ENCODE measurements at regions not wholly inside any gene's neighbourhood (a gene's known extent, or its start where the extent isn't known, plus 50 kb on each side); places are given as distances from the start of the nearest gene placed in this dataset.
"Not testable (repeated sequence)": the region's sequence is repeated elsewhere in the genome, so short reads cannot be mapped to it uniquely, and the experiment has no call there.

DNA sequence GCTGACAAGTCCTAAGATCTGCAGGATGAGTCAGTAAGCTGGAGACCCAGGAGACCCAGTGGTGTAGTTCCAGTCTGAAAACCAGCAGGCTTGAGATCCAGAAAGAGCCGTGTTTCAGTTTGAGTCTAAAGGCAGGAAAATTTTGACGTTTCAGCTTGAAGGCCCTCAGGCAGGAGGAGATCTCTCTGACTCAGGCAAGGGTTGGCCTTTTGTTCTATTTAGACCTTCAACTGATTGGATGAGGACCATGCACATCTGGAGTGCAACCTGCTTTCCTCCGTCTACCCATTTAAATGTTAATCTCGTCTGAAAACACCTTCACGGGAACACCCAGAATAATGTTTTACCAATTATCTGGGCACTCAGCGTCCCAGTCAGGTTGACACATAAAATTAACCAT lies 69.5 kb downstream of the NPIPA7 start:
- CTCF ChIA-PET; H3K4me1 Mint-ChIP-seq (ENCODE audit: low read depth); H3K36me3 Mint-ChIP-seq (ENCODE audit: low read depth); DNase-seq; intact Hi-C loops (cut with micrococcal nuclease); H3K27me3 Mint-ChIP-seq (ENCODE audit: low read depth); H3K4me3 Mint-ChIP-seq; H3K27ac Mint-ChIP-seq; H3K9me3 Mint-ChIP-seq: not testable (repeated sequence)

DNA sequence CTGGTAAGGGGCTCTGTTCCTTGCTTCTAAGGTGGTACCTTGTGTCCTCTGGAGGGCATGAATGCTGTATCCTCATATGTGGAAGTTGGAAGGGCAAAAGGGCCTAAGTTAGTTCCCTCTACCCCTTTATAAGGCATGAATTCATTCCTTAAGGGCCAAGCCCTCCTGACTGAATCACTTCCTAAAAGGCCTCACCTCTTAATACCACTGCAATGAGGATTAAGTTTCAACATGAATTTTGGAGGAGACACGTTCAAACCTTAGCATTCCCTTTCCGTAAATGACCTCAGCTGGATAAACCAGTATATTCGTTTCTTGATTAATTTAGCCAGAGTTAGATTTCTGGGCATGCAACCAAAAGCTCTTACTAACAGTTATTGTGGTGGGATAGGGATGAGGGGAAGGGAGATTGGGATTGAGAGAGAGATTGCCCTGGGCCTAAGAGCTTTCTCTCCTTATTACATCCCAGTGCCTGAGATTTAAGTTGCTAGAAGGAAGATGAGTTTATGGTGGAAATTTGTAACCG lies 70.8 kb downstream of the NPIPA7 start:
- H3K9me3 Mint-ChIP-seq; intact Hi-C loops (cut with micrococcal nuclease); DNase-seq; H3K4me1 Mint-ChIP-seq (ENCODE audit: low read depth); H3K36me3 Mint-ChIP-seq (ENCODE audit: low read depth); H3K27ac Mint-ChIP-seq; CTCF ChIA-PET; H3K27me3 Mint-ChIP-seq (ENCODE audit: low read depth); H3K4me3 Mint-ChIP-seq: not testable (repeated sequence)

DNA sequence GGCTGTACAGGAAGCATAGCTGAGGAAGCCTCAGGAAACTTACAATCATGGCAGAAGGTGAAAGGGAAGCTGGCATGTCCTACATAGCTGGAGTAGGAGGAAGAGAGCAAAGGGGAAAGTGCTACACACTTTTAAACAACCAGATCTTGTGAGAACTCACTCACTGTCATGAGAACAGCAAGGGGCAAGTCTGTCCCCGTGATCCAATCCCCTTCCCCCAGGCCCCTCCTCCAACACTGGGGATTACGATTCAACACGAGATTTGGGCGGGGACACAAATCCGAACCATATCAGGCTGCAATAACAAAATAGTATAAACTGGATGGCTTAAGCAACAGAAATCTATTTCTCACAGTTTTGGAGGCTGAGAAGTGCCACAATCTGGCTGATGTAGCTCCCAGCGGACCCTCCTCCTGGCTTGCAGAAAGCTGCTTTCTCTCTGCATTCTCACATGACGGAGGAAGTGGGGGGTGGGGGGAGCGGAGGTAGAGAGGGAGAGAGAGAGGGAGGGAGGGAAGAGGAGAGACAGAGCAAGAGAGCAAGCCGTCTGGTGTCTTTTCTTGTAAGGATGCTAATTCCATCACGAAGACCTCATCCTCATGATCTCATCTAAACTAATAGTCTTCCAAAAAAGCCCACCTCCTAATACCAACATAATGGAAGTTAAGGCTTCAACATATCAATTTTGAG lies 72.9 kb downstream of the NPIPA7 start:
- intact Hi-C loops (cut with micrococcal nuclease); H3K4me1 Mint-ChIP-seq (ENCODE audit: low read depth); DNase-seq; CTCF ChIA-PET; H3K9me3 Mint-ChIP-seq; H3K27me3 Mint-ChIP-seq (ENCODE audit: low read depth); H3K4me3 Mint-ChIP-seq; H3K27ac Mint-ChIP-seq; H3K36me3 Mint-ChIP-seq (ENCODE audit: low read depth): not testable (repeated sequence)

DNA sequence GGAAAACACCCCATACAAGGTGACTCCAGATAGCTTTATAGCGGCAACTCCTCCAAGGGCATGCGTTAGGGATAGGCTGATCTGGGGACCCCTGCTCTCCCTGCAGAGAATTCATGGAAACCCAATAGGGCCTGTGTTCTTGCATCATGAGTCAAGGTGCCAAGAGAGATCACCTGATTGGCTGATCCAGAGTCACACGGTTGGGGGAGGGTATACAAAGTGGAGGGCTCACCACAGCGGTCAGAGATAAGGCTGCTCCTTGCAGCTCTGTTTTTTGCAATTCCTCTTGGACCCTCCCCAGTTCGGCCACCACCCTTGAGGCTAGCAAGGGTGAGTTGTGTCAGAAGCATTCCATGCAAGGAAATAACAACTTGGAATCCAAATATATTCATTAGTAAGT lies 79.6 kb downstream of the NPIPA7 start:
- H3K4me3 Mint-ChIP-seq; H3K36me3 Mint-ChIP-seq (ENCODE audit: low read depth); H3K4me1 Mint-ChIP-seq (ENCODE audit: low read depth); DNase-seq; CTCF ChIA-PET; H3K27ac Mint-ChIP-seq; H3K9me3 Mint-ChIP-seq; H3K27me3 Mint-ChIP-seq (ENCODE audit: low read depth); intact Hi-C loops (cut with micrococcal nuclease): not testable (repeated sequence)

GRCh38 chr16:16463792-16464191 lies 84.9 kb downstream of the NPIPA7 start:
- H3K9me3 Mint-ChIP-seq; H3K4me1 Mint-ChIP-seq (ENCODE audit: low read depth); H3K4me3 Mint-ChIP-seq; DNase-seq; H3K27me3 Mint-ChIP-seq (ENCODE audit: low read depth); intact Hi-C loops (cut with micrococcal nuclease); CTCF ChIA-PET; H3K27ac Mint-ChIP-seq; H3K36me3 Mint-ChIP-seq (ENCODE audit: low read depth): not testable (repeated sequence)

- CTCF ChIA-PET; intact Hi-C loops (cut with micrococcal nuclease); H3K27ac Mint-ChIP-seq; DNase-seq; H3K36me3 Mint-ChIP-seq (ENCODE audit: low read depth); H3K27me3 Mint-ChIP-seq (ENCODE audit: low read depth); H3K4me1 Mint-ChIP-seq (ENCODE audit: low read depth); H3K4me3 Mint-ChIP-seq; H3K9me3 Mint-ChIP-seq: not testable (repeated sequence)
Observed at GRCh38 chr16:16488919-16489318, 110.0 kb downstream of the NPIPA7 start.

- H3K27me3 Mint-ChIP-seq (ENCODE audit: low read depth); H3K4me3 Mint-ChIP-seq; CTCF ChIA-PET; DNase-seq; H3K27ac Mint-ChIP-seq; intact Hi-C loops (cut with micrococcal nuclease); H3K9me3 Mint-ChIP-seq; H3K36me3 Mint-ChIP-seq (ENCODE audit: low read depth); H3K4me1 Mint-ChIP-seq (ENCODE audit: low read depth): not testable (repeated sequence)
Observed at GRCh38 chr16:16489466-16489865, 110.5 kb downstream of the NPIPA7 start.

GRCh38 chr16:16494114-16494513 lies 115.2 kb downstream of the NPIPA7 start:
- H3K4me1 Mint-ChIP-seq (ENCODE audit: low read depth); H3K27me3 Mint-ChIP-seq (ENCODE audit: low read depth); intact Hi-C loops (cut with micrococcal nuclease); H3K36me3 Mint-ChIP-seq (ENCODE audit: low read depth); H3K4me3 Mint-ChIP-seq; H3K9me3 Mint-ChIP-seq; CTCF ChIA-PET; H3K27ac Mint-ChIP-seq; DNase-seq: not testable (repeated sequence)

DNA sequence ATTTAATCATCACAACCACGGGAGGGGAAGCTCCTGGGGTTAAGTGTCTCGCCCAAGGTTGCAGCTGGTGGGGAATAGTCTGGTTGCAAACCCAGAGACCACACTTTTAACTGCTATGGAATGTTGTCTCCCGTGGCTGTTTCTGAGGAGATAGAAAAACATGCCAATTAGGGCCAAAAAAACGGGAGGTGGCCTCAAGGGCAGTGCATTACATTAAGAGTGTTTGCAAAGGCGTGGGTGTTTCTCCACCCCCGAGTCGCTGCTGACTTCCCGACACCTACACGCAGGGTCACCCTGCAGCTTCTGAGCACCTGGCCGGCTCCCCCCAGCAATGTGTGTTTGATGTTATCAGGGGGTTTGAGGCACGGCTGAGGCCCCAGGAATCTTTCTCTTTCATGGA lies 116.1 kb downstream of the NPIPA7 start:
- H3K27me3 Mint-ChIP-seq (ENCODE audit: low read depth); H3K4me3 Mint-ChIP-seq; H3K4me1 Mint-ChIP-seq (ENCODE audit: low read depth); intact Hi-C loops (cut with micrococcal nuclease); CTCF ChIA-PET; H3K9me3 Mint-ChIP-seq; DNase-seq; H3K27ac Mint-ChIP-seq; H3K36me3 Mint-ChIP-seq (ENCODE audit: low read depth): not testable (repeated sequence)

GRCh38 chr16:16499875-16500274 lies 120.9 kb downstream of the NPIPA7 start:
- intact Hi-C loops (cut with micrococcal nuclease): not testable (repeated sequence)

DNA sequence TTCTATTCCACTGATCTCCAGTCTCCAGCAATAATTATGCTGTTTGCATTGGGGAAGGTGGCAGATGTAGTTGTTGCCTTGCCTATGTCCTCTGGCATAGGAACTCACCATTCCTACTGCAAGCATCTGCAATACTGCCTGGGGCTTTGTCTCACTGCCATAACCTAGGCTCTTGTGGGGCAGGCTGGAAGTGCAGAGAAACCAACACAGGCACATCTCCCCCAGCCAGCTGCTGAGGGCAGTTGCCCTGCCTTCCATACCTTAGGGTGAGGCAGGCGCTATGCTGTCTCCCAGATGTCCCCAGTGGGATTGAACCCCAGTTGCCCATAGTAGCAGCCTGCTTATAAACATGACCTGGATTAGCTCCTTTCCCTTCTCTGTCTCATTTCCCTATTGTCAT lies 128.1 kb downstream of the NPIPA7 start:
- H3K4me1 Mint-ChIP-seq (ENCODE audit: low read depth); intact Hi-C loops (cut with micrococcal nuclease); H3K27ac Mint-ChIP-seq: not testable (repeated sequence)

More at GRCh38 chr16:16499875-16500274, 120.9 kb downstream of the NPIPA7 start:
- H3K27ac Mint-ChIP-seq; DNase-seq; H3K4me3 Mint-ChIP-seq; H3K36me3 Mint-ChIP-seq (ENCODE audit: low read depth); H3K4me1 Mint-ChIP-seq (ENCODE audit: low read depth); H3K9me3 Mint-ChIP-seq; CTCF ChIA-PET; H3K27me3 Mint-ChIP-seq (ENCODE audit: low read depth): not testable (repeated sequence)

GRCh38 chr16:16508344-16508743 lies 129.4 kb downstream of the NPIPA7 start:
- H3K9me3 Mint-ChIP-seq; DNase-seq; H3K27me3 Mint-ChIP-seq (ENCODE audit: low read depth); H3K4me3 Mint-ChIP-seq; CTCF ChIA-PET; H3K36me3 Mint-ChIP-seq (ENCODE audit: low read depth); H3K27ac Mint-ChIP-seq; H3K4me1 Mint-ChIP-seq (ENCODE audit: low read depth); intact Hi-C loops (cut with micrococcal nuclease): not testable (repeated sequence)

More for the DNA sequence above, 128.1 kb downstream of the NPIPA7 start:
- H3K9me3 Mint-ChIP-seq; DNase-seq; H3K27me3 Mint-ChIP-seq (ENCODE audit: low read depth); CTCF ChIA-PET; H3K4me3 Mint-ChIP-seq; H3K36me3 Mint-ChIP-seq (ENCODE audit: low read depth): not testable (repeated sequence)

DNA sequence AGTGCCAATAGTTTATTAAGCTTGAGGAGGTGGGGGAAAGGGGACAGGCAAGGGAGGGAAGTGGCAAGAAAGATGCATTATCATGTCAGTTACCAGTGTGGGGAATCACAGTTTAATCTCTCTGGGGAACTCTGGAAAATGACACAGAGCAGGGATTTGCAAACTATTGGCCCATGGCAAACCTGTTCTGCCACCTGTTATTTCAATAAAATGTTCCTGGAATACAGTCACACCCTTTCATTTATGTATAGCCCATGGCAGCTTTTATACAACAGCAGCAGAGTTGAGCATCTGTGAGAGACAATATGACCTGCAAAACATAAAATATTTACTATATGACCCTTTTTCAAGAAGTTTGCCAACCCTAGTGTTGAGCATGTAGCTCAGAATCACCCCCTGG lies 140.5 kb downstream of the NPIPA7 start:
- intact Hi-C loops (cut with micrococcal nuclease); H3K4me3 Mint-ChIP-seq; H3K27ac Mint-ChIP-seq; H3K9me3 Mint-ChIP-seq; DNase-seq; H3K4me1 Mint-ChIP-seq (ENCODE audit: low read depth); H3K27me3 Mint-ChIP-seq (ENCODE audit: low read depth); H3K36me3 Mint-ChIP-seq (ENCODE audit: low read depth); CTCF ChIA-PET: not testable (repeated sequence)
